HG03159 (cell line): ENCODE measurements at regions not wholly inside any gene's neighbourhood (a gene's known extent, or its start where the extent isn't known, plus 50 kb on each side); places are given as distances from the start of the nearest gene placed in this dataset.

Experiments
- ATAC-seq: cut with Tn5 transposase; IDR thresholded peaks from one replicate; pipeline ENCODE4 v1.9.1; 2021; ENCODE audit warnings: mild to moderate bottlenecking, moderate library complexity; ENCODE audit not compliant: unreplicated experiment

DNA sequence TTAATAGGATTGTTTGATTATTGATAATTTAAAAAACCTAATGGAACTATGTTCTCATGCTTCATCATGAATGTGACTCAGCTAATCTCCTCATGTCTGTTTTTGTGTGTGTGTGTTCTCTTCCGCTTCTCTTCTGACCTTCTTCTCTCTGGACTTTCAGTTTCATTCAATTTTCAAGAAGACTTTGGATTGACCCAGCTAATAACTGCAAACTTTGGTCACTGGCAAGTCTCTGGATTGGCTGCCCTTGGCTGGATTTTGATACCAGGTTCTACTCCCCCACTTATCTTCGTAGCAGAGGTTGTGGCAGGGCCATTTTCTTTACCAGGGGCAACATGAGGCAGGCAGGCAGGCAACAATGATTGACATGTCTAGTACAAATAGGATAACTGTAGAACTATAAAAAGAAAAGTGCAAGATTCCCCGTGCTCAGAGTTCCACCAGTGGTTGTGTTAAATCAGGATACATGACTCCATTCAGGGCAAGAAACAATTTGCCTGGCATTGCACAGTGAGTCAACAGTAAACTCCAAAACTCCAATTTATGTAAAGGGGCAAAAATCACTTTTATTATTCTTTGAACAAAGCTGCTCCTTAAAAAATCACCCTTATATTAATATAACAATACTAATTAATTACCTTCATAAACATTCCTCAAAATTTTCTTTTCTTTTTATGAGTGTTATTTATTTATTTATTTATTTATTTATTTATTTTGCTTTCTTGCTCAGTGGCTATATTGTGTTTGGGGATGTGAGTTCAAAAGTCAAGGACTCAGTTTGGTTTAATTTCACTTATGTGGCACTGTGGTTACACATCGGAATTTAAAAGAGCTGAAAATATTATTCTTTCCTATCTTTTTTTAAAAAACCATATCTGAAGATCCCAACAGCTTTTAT is 167.6 kb downstream of the RND3 start:
- no peak for ATAC-seq

DNA sequence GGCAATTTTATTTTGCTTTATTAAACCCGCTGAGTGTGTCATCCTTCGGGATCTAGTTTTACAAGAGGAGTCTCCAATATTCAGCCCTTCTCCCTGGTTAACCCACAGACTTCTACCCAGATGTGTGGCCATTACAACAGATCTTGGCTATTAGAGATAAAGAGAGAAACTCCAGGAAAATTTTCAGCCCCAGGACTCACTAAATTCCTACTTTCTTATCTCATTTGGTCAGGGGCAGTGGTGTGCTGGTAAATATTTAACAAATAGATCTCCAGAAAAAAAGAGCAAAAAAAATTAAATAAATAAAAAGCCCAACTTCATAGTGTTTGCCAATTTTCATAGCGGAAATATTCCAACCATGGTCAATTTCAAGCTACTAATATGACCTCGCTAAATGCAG is 168.4 kb downstream of the RND3 start:
- no peak for ATAC-seq

DNA sequence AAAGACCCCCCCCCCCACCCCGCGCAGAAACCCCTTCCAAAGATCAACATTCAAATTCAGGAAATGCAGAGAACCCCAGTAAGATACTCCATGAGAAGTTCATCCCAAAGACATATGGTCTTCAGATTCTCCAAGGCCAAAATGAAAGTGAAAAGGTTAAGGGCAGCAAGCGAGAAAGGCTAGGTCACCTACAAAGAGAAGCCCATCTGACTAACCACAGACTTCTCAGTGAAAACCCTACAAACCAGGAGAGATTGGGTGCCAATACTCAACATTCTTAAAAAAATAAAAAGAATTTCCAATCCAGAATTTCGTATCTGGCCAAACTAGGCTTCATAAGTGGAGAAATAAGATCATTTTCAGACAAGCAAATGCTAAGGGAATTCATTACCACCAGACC is 175.2 kb downstream of the RND3 start:
- no peak for ATAC-seq

DNA sequence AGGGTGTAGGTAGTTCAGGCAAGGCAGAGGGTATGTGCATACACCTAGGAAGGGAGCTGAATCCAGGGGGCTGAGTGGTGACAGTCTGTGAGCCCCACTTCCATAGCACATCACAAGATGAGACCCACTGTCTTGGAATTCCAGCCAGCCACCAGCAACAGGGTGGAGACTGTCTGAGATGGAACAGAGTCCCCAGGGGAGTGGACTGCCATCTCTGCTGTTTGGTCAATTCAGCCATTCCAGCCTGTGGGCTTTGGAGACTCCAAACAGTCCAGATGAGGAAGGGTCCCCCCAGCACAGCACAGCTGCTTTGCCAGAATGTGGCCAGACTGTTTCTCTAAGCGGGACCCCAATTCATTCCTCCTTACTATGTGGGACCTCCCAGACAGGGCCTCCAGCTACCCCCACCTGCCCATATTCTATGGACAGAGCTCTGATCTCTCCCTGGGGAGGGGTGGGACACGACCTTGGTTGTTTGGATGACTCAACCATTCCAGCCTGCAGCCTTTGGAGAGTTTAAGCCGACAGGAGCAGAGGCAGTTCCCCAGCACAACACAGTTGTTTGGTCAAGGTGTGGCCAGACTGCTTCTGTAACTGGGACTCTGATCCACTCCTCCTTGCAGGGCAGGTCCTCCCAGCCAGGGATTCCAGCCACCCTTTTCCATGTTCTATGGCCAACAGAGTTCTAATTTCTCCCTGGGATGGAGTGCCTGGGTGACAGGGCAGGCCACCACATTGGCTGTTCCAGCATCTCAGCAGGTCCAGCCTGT is 178.0 kb downstream of the RND3 start:
- no peak for ATAC-seq

DNA sequence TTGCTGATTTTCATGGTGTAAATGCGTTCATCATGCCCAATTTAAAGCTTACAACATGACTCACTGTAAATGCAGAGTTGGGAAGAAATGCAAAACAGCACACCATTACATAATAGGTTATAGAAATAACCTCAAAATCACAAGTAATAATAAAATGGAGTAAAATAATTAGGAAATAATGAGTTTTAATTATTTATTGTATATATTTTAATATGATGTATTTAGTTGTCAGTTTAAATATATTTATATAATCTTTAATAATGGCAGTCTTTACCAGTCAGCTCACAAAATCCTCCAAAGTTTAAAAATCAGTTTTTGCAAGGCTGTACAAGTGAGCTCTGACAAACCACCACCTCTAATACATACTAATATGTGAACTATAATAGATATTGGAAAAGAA is 180.2 kb downstream of the RND3 start:
- no peak for ATAC-seq

DNA sequence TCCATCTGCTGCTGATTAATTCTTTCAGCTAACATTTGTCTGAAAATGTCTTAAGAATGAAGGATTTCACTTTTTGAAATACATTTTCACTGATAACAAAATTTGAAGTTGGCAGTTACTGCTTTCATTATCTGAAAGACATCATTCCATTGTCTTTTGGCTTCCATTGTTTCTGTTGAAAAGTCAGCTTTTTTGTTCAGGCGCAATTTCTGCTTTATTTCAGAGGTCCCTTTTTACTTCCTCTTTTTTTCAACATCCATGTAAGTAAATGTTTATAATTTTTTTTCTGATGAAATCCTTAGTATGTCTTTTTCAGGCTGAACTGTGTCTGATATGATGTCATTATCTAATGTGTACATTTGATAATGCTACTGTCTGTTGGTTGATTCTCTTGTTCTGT is 184.2 kb downstream of the RND3 start:
- ATAC-seq, result no peak

DNA sequence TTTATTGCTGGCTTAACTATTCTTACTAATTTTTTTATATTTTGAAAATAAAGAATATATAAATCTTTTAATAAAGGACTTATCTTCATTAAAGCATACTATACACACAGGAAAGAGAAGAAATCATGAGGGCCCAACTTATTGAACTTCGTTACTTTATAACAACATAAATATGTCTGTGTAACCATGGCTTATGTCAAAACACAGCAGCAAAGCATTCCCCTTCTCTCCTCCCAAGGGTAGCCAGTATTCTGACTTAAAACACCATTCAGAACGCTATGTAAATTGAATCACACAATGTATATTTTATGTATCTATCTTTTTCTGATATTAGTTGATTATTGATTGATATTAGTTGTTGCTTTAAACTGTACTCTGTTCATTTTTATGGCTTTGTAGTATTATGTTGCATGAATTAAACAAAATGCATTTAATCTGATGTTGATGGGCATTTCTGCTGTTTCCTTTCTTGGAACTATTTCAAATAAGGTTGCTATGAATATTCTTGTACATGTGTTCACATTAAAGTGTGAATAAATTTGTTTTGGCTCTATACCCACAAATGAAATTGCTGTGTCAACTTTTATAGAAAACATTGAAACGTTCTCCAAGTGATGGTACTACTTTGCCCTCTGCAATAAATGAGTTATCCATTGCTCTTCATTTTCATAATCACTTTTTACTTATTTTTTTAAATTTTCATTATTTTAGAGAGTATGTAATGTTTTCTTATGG is 188.7 kb downstream of the RND3 start:
- no peak for ATAC-seq

DNA sequence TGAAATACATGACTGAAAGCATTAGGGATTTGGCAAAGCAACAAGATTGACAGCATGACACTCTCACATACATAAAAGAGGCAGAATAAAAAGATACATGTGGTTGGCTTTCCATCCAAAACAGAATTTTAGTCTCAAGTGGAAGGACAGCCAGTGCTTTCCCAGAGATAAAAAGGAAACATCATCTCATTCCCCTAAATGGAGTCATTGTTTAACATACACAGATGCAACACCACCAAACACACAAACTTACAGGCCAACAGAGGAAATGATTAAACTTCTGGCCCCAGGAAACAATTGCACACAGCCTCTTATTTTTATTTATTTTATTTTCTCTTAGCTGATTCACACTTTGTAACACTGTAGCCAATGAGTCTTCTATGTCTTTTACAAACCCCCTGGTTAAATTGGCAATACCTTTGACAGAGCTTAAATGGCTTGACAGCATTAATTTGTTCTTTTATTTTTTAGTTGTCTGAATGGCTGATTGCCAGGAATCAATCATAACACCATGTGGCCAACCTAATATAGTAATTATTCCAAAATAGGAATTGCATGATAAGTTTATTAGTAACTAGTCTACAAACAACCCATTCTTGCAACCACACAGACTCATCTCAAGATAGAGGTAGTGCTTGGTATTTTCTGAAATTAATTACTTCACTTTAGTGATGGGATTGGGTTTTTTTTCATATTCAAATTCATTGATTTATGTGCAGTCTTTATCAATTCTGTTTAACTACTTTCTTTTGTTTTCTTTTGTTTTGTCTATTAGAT is 190.5 kb downstream of the RND3 start:
- ATAC-seq, result no peak

DNA sequence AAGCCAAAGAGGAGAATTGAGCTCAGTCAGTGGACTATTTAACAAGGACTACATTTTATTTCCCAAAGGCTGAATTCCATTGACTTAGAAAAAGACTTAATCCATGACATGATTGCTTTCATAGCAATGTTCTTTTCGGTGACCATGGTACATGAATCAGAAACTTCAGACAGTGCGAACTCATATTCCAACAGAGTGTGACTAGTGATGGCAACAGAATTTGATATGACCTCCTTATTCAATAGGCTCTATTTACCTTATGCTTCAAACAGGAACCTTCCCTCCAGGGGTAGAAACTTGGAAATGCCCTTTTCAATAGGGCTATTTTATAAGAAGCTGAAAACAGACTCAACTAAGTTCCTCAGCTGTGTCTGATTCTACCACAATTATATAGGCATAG is 191.9 kb downstream of the RND3 start:
- no peak for ATAC-seq

DNA sequence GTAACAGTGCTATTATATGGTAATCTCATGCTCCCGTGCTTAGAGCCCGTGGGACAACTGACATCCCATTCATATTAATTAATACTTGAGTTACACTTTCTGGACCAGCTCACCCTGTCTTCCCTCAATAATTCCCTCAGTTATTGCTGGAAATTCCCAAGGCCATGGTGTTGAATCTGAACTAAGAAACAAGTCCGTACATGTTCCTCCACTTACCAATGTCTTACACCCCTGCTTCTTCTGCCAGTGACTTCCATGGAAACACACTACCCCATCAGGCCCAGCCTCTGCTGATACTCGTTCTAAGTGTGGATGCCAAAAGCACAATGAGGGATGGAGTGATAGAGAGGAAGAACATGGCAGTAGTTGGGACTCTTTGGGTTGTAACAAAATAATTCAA is 193.7 kb downstream of the RND3 start:
- no peak for ATAC-seq

DNA sequence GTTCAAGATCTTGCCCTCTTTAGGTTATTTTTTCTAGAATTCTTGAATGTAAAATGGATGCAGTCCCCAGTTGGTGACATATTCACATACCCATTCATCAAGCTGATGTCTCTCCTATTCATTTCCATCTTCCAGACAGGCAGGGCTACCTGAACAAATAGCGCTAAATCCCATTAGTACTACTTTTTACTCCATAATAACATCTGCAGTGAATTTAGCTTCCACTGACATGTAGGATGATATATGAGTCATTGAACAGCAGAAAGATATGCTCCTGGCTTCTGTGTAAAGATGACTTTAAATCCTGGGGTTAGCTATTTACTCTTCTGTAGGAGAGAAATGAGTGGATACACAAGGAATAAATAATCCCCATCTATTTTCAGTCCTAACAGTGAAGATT is 194.7 kb downstream of the RND3 start:
- no peak for ATAC-seq

DNA sequence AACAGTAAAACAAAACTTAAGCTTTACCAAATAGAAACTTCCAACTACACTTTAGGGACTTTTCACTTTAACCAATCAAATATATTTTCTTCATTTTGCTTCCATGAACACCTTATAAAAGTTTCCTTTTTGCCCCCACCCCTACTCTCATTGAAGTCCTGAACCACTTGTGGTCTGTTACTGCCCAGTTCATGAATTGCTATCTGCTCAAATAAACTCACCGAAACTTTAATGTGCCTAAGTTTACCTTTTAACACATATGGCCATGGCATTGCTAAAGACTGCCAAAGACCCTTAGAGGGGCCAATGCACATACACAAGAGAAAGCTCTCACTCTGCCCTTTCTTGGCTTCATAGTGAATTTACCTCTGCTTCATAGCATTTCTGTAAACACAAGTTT is 195.3 kb downstream of the RND3 start:
- no peak for ATAC-seq

DNA sequence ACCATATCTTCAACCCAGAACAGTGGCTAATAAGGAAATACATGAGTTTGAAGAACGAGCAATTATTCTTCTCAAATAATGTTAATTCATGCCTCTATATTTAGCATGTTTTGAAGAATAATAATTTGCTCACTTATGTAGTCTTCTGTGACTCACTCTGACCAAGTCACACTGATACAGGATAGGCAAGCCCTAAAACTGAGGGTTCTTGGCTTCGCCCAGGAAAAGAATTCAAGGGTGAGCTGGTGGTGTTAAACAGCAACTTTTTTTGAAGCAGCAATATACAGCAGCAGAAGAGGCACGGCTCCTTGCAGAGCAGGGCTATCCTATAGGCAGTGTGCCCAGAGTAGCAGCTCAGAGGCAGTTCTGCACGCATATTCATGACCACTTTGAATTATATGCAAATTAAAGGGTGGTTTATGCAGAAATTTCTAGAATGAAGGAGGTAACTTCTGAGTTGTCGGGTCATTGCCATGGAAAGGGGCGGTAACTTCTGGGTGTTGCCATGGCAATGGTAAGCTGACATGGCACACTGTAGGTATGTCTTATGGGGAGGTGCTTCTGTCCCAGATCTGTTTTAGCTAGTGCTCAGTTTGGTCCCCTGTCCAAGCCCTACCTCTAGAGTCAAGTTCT is 200.6 kb downstream of the RND3 start:
- no peak for ATAC-seq

DNA sequence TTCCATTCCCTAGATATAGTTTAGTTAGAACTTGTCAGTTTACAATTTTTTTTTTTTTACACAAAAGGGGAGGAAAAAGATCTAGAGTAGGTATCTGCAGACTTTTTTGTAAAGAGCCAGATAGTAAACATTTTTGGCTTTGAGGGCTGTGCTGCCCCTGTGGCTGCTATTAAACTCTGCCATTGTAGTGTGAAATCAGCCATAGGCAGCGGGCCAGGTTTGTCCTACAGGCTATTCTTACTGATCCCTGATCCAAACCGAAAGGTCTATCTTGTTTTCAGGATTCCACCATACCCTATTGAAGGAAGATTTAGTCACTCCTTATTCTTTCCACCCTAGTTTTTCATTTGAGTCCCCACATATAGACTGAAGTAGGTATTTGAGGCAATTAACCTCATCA is 203.4 kb downstream of the RND3 start:
- ATAC-seq, result no peak

DNA sequence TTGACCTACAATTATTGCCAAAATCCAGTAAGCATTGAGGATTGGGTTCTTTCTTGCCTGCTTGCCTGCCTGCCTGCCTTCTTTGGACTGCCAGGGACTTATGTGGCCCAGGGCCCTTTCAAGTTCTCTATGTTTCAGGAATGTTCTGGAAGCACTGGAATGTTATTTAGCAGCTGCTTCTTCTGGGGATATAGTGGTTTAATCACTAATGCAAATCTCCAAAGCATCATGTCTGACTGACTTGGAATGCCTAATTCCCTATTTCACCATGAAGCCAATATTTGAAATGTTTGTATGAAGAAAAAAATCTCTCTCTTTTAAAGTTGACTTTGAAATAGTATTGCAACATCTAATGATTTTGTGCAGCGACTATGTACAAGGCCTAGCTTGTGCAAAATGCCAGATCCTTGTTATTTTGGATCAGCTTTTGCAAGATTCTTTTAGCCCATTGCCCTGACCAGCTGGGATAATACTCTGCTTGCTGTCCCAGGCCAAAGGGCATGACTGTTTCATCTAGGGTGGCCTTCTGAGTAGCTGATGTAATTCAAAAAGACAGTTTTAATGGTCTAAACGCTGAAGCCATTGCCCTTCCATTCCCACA is 204.6 kb downstream of the RND3 start:
- ATAC-seq, result no peak

DNA sequence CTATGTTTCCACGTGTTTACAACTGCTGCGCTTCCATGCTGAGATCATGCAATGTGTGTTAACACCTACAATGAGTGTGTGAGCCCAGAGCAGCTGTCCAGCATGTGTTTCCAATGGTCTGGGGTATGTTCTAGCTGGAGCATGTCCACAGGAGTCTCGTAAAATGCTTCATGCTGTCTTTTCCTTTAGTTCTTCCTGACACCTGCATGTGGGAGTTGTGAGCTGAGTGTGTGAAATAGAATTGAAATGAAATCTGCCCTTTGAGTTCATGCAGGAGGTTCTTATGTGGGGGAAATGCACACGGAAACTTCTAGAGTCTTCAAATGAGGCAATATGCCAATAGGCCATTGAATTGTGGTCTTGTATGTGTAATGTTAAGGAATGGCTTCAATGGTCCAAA is 205.1 kb downstream of the RND3 start:
- no peak for ATAC-seq

DNA sequence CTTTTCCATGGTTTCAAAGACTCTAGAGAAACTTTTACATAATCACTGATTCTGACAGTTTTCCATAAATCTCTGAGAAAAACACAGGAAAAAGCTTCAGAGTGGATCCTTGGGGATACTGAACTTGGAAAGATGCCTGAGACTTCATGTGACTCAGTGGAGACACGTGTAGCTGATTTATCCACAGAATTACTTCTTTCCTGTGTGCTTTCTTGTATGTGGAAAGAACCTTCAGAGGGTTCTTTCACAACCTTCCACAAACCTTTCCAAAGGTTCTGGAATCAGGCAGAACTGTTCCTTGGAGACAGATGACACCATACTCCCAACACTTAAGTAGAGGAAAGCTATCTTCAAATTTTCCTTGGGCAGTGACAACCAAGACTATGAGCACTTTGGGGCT is 207.2 kb downstream of the RND3 start:
- ATAC-seq, result no peak

DNA sequence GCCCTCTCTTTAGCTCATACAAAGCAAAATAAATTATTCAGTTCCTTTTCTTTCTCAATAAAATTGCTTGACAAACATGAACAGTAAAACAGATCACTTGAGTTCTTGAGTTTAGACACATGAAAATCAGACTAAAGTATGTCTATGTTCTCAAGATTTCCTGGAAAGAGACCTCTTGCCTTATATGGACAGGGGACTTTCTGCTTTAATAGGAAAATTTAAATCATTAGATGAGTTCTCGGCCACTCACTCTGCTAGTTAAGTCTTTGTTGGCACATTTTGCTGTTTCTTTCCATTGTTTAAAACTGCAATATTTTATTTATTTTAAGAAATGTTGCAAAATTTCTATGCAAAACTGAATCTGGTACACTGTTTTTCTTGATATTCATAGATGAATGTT is 207.8 kb downstream of the RND3 start:
- ATAC-seq, result no peak

DNA sequence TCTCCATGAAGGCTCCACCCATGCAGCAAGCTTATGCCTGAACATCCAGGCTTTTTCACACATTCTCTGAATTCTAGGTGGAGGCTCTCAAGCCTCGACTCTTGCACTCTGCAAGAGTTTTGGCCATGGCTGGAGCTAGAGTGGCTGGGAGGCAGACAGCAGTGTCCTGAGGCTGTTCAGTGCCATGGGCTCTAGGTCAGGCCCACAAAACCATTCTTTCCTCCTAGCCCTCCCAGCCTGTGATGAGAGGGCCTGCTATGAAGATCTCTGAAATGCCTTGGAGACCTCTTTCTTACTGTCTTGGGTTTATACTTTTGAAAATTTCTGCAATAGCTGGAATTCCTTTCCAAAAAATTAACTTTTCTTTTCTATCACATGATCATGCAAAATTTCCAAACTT is 210.7 kb downstream of the RND3 start:
- ATAC-seq, result no peak

DNA sequence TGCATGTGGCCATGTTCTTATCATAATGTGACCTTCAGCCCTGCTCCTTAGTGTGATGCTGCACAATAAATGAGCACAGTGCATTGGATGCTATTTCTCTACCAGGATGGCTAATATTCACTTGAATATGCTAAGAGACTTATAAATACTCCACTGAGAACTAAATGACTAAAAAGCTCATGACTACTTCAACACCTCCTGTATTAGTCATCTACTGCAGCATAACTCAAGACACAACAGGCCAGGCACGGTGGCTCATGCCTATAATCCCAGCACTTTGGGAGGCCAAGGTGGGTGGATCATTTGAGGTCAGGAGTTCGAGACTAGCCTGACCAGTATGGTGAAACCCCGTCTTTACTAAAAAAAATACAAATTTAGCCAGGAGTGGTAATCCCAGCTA is 213.4 kb downstream of the RND3 start:
- ATAC-seq, result no peak
